C4-2B (cell line): ENCODE measurements at regions not wholly inside any gene's neighbourhood (a gene's known extent, or its start where the extent isn't known, plus 50 kb on each side); places are given as distances from the start of the nearest gene placed in this dataset.

Experiments used
- ZFX ChIP-seq: fragments of 450-650 bp; IDR thresholded peaks from 2 replicates; pipeline ENCODE4 v1.6.1; 2017
- TF ChIP-seq, protein P1 (sequence below): fragments of 450-650 bp; conservative IDR thresholded peaks from 2 replicates; pipeline ENCODE4 v1.5.1; 2017; ENCODE audit warnings: mild to moderate bottlenecking

DNA sequence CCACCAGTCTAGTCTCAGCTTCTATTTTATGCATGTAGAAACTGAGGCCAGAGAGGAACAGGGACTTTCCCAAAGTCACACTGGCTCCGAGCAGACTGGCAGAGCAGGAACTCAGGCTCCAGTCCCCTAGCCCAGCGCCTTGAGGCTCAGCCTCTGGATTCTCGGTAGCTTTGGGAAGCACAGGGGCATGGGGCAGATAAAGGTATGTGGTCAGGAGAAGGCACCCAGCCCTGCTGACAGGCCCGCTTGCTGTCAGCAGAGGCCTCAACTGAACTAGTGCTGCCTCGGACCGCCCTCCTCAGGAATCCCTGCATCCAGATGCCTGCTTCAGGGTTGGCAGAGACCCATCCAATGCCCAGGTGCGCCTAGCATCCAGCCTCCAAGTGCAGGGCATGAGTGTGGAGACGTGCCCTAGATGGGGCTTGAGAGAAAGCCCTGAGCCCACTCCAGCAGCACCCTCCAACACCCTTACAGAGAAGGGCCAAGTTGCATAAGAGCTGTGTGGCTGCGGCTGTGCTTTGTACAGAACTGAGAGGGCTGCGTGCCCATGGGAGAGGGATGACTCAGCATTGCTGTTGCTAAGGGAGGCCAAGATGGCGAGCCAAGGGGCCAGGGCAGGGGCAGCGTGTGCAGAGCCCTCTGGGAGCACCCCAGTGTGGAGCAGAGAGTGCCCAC is 168.6 kb downstream of the MACROH2A1 start:
- TF ChIP-seq, protein P1, sequence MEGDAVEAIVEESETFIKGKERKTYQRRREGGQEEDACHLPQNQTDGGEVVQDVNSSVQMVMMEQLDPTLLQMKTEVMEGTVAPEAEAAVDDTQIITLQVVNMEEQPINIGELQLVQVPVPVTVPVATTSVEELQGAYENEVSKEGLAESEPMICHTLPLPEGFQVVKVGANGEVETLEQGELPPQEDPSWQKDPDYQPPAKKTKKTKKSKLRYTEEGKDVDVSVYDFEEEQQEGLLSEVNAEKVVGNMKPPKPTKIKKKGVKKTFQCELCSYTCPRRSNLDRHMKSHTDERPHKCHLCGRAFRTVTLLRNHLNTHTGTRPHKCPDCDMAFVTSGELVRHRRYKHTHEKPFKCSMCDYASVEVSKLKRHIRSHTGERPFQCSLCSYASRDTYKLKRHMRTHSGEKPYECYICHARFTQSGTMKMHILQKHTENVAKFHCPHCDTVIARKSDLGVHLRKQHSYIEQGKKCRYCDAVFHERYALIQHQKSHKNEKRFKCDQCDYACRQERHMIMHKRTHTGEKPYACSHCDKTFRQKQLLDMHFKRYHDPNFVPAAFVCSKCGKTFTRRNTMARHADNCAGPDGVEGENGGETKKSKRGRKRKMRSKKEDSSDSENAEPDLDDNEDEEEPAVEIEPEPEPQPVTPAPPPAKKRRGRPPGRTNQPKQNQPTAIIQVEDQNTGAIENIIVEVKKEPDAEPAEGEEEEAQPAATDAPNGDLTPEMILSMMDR, result no peak
- no peak for TF ChIP-seq ZFX
